ENCODE measurements at regions not wholly inside any gene's neighbourhood (a gene's known extent, or its start where the extent isn't known, plus 50 kb on each side); places are given as distances from the start of the nearest gene placed in this dataset.
A peak's percentile ranks its signal among the peaks of the same experiment; 100 is the strongest.

DNA sequence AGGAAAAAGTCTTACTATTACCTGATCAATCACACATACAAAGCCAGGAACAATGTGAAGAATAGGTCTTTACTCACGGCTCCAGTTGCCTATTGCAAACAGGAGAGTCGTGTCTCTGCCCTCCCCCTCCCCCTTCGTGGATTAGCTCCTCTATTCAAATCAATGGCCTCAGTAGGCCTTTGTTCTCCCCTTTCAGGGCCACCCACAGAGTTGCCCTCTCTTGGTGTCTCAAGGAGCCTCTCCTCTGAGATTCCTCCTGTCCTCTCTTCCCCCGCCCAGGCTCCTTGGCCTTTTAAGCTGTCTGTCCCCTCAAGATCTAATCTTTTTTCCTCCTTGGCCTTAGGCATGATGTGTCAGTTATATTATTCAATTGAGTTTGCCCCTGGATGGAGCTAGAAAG lies 107.2 kb upstream of the NALF2 start:
- no peak for DNase-seq (ENCODE audit: low read depth in 6 of 9, low spot score in 9 of 9)
- Histone ChIP-seq H3K9me3 (ENCODE audit: control insufficient read depth in 2 of 2, insufficient read depth in 1 of 2, low read length in 1 of 2) (no peaks in the 10 kb centered on the region), H3K27ac (ENCODE audit: low read depth in 1 of 2, low read length in 1 of 2) (no peak overlapping the region), H3K27me3 (ENCODE audit: control insufficient read depth in 2 of 2, insufficient read depth in 1 of 2, low read length in 1 of 2) (no peaks in the 10 kb centered on the region), H3K36me3 (ENCODE audit: control insufficient read depth in 2 of 2, insufficient read depth in 2 of 2, low read length in 1 of 2) (no peaks in the 10 kb centered on the region), H3K4me3 (ENCODE audit: low read length in 2 of 2) (no peak overlapping the region), H3K4me1 (ENCODE audit: control insufficient read depth in 2 of 2, insufficient read depth in 2 of 2, low read length in 2 of 2) (no peaks in the 10 kb centered on the region)
- WGBS: 66% methylated on average over 4 of the region's 4 CpGs

- no peak overlapping the region for H3K27ac ChIP-seq (ENCODE audit: low read depth in 1 of 2, low read length in 1 of 2)
- no peak overlapping the region for H3K4me3 ChIP-seq (ENCODE audit: low read length in 2 of 2)
- H3K36me3 ChIP-seq (ENCODE audit: control insufficient read depth in 2 of 2, insufficient read depth in 2 of 2, low read length in 1 of 2): no peaks in the 10 kb centered on the region
- 90% methylated on average over 4 of the region's 4 CpGs for WGBS
- no peak for DNase-seq (ENCODE audit: low read depth in 6 of 9, low spot score in 9 of 9)
- H3K4me1 ChIP-seq (ENCODE audit: control insufficient read depth in 2 of 2, insufficient read depth in 2 of 2, low read length in 2 of 2): no peaks in the 10 kb centered on the region
- no peaks in the 10 kb centered on the region for H3K9me3 ChIP-seq (ENCODE audit: control insufficient read depth in 2 of 2, insufficient read depth in 1 of 2, low read length in 1 of 2)
- H3K27me3 ChIP-seq (ENCODE audit: control insufficient read depth in 2 of 2, insufficient read depth in 1 of 2, low read length in 1 of 2): no peaks in the 10 kb centered on the region
These were observed 108.8 kb upstream of the NALF2 start for GRCh38 chrX:69395306-69395705.

- no peaks in the 10 kb centered on the region for H3K27me3 ChIP-seq (ENCODE audit: control insufficient read depth in 2 of 2, insufficient read depth in 1 of 2, low read length in 1 of 2)
- no peak overlapping the region for H3K4me3 ChIP-seq (ENCODE audit: low read length in 2 of 2)
- H3K9me3 ChIP-seq (ENCODE audit: control insufficient read depth in 2 of 2, insufficient read depth in 1 of 2, low read length in 1 of 2): no peaks in the 10 kb centered on the region
- H3K4me1 ChIP-seq (ENCODE audit: control insufficient read depth in 2 of 2, insufficient read depth in 2 of 2, low read length in 2 of 2): no peaks in the 10 kb centered on the region
- no peak overlapping the region for H3K27ac ChIP-seq (ENCODE audit: low read depth in 1 of 2, low read length in 1 of 2)
- no peak for DNase-seq (ENCODE audit: low read depth in 6 of 9, low spot score in 9 of 9)
- 89% methylated on average over 7 of the region's 7 CpGs for WGBS
- no peaks in the 10 kb centered on the region for H3K36me3 ChIP-seq (ENCODE audit: control insufficient read depth in 2 of 2, insufficient read depth in 2 of 2, low read length in 1 of 2)
These were observed 115.0 kb upstream of the NALF2 start for GRCh38 chrX:69389101-69389501.

DNA sequence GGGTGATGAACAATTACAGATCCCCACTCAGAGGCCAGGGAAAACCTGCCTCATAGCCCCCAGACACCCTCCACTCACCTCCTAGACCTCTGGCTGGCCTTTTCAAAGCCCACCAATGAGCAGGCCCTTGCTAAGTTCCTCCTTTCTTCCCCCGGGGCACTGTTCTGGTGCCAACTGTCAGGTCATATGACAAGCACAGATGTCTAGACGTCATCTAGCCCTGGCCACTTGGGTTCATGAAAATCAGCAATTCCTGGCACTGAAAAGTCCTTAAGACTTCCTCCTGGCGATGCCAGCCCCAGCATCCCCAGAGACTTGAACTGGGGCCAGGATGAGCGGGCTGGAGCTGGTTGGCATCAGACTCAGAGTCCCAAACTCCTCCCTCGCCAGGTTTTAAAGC lies 115.6 kb upstream of the NALF2 start:
- Histone ChIP-seq H3K4me1 (ENCODE audit: control insufficient read depth in 2 of 2, insufficient read depth in 2 of 2, low read length in 2 of 2) (no peaks in the 10 kb centered on the region), H3K36me3 (ENCODE audit: control insufficient read depth in 2 of 2, insufficient read depth in 2 of 2, low read length in 1 of 2) (no peaks in the 10 kb centered on the region), H3K27ac (ENCODE audit: low read depth in 1 of 2, low read length in 1 of 2) (no peak overlapping the region), H3K4me3 (ENCODE audit: low read length in 2 of 2) (no peak overlapping the region), H3K9me3 (ENCODE audit: control insufficient read depth in 2 of 2, insufficient read depth in 1 of 2, low read length in 1 of 2) (no peaks in the 10 kb centered on the region), H3K27me3 (ENCODE audit: control insufficient read depth in 2 of 2, insufficient read depth in 1 of 2, low read length in 1 of 2) (no peaks in the 10 kb centered on the region)
- no peak for DNase-seq (ENCODE audit: low read depth in 6 of 9, low spot score in 9 of 9)
- WGBS: 17% methylated on average over 5 of the region's 5 CpGs

DNA sequence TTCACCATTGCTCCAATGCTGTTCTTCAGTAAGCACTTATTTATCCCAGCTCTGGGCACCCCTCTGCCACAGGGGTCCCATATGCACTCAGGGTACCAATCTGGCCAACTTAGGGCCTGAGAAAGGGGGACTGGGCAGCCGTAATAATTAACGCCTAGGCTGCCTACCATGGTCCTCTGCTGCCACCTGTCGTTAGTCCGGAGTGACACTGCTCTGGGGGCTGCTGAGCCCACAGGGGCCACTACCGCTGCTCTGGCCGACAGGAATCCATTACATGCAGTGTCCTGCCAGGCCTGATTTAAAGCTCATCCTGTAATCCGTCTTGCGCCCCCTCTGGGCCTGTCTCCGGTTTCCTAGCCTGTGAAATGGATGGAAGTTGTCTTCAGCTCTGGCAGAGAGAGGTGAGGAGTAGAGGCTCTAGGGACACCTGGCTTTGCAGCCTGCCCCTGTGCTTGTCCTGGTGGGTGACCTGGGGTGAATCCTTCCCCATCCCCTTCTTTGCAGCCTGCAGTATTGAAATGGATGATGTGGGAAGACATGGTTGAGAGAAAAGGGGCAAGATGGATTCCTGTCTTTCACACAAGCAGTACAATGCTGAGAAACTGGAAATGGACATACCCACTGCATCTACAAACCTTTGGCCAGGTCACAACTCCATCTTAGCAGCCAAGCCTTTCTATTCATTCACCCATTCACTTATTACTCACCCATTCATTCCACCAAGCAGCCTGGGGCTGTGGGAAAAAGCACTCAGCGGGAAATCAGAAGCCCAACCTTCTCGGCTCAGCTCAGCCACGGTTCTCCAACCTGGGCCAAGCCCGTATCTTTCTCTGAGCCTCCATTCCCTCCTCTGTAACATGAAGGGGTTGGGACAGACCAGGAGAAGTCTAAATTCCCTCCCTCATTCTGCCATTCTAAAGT lies 116.3 kb upstream of the NALF2 start:
- Histone ChIP-seq H3K9me3 (ENCODE audit: control insufficient read depth in 2 of 2, insufficient read depth in 1 of 2, low read length in 1 of 2) (no peaks in the 10 kb centered on the region), H3K4me1 (ENCODE audit: control insufficient read depth in 2 of 2, insufficient read depth in 2 of 2, low read length in 2 of 2) (no peaks in the 10 kb centered on the region), H3K27ac (ENCODE audit: low read depth in 1 of 2, low read length in 1 of 2) (no peak overlapping the region), H3K27me3 (ENCODE audit: control insufficient read depth in 2 of 2, insufficient read depth in 1 of 2, low read length in 1 of 2) (no peaks in the 10 kb centered on the region), H3K4me3 (ENCODE audit: low read length in 2 of 2) (no peak overlapping the region), H3K36me3 (ENCODE audit: control insufficient read depth in 2 of 2, insufficient read depth in 2 of 2, low read length in 1 of 2) (no peaks in the 10 kb centered on the region)
- DNase-seq (ENCODE audit: low read depth in 6 of 9, low spot score in 9 of 9): peak in 4 of 9 donors; percentile 2 to 37 (median 14)
- WGBS: 35% methylated on average over 13 of the region's 13 CpGs

DNA sequence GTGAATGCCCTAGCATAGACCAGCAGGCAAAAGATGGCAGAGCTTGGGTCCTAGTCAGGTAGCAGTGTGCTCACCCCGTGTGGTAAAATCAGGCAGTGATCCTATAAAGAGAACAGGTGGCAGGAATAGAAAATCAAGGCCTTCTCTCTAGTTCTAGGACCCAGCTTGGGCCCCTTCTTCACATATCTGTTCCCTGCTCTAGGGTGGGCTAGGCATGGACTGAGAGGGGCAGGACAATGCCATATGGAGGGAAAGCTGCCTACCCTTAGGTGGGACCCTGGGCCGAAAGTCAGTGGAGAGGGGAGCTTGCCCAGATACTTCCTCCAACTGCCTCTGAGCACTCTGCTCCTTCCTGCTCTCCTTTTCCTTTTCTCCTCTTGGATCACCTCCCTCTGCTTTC lies 117.4 kb upstream of the NALF2 start:
- H3K4me1 ChIP-seq (ENCODE audit: control insufficient read depth in 2 of 2, insufficient read depth in 2 of 2, low read length in 2 of 2): no peaks in the 10 kb centered on the region
- DNase-seq (ENCODE audit: low read depth in 6 of 9, low spot score in 9 of 9): no peak
- H3K27me3 ChIP-seq (ENCODE audit: control insufficient read depth in 2 of 2, insufficient read depth in 1 of 2, low read length in 1 of 2): no peaks in the 10 kb centered on the region
- 95% methylated on average over 2 of the region's 2 CpGs for WGBS
- no peaks in the 10 kb centered on the region for H3K36me3 ChIP-seq (ENCODE audit: control insufficient read depth in 2 of 2, insufficient read depth in 2 of 2, low read length in 1 of 2)
- no peaks in the 10 kb centered on the region for H3K9me3 ChIP-seq (ENCODE audit: control insufficient read depth in 2 of 2, insufficient read depth in 1 of 2, low read length in 1 of 2)
- no peak overlapping the region for H3K27ac ChIP-seq (ENCODE audit: low read depth in 1 of 2, low read length in 1 of 2)
- H3K4me3 ChIP-seq (ENCODE audit: low read length in 2 of 2): no peak overlapping the region

- no peak for DNase-seq (ENCODE audit: low read depth in 6 of 9, low spot score in 9 of 9)
- H3K4me3 ChIP-seq (ENCODE audit: low read length in 2 of 2): no peak overlapping the region
- WGBS: 95% methylated on average over 3 of the region's 3 CpGs
These were observed 124.7 kb upstream of the NALF2 start for GRCh38 chrX:69379412-69379811.

GRCh38 chrX:69374569-69374968 lies 129.6 kb upstream of the NALF2 start:
- 81% methylated on average over 1 of the region's 1 CpG for WGBS
- Histone ChIP-seq H3K4me3 (ENCODE audit: low read length in 2 of 2) (no peak overlapping the region), H3K36me3 (ENCODE audit: control insufficient read depth in 2 of 2, insufficient read depth in 2 of 2, low read length in 1 of 2) (no peaks in the 10 kb centered on the region), H3K9me3 (ENCODE audit: control insufficient read depth in 2 of 2, insufficient read depth in 1 of 2, low read length in 1 of 2) (no peaks in the 10 kb centered on the region), H3K27me3 (ENCODE audit: control insufficient read depth in 2 of 2, insufficient read depth in 1 of 2, low read length in 1 of 2) (no peaks in the 10 kb centered on the region), H3K27ac (ENCODE audit: low read depth in 1 of 2, low read length in 1 of 2) (no peak overlapping the region), H3K4me1 (ENCODE audit: control insufficient read depth in 2 of 2, insufficient read depth in 2 of 2, low read length in 2 of 2) (no peaks in the 10 kb centered on the region)
- no peak for DNase-seq (ENCODE audit: low read depth in 6 of 9, low spot score in 9 of 9)

More at GRCh38 chrX:69379412-69379811, 124.7 kb upstream of the NALF2 start:
- H3K27me3 ChIP-seq (ENCODE audit: control insufficient read depth in 2 of 2, insufficient read depth in 1 of 2, low read length in 1 of 2): no peaks in the 10 kb centered on the region
- no peak overlapping the region for H3K27ac ChIP-seq (ENCODE audit: low read depth in 1 of 2, low read length in 1 of 2)
- H3K4me1 ChIP-seq (ENCODE audit: control insufficient read depth in 2 of 2, insufficient read depth in 2 of 2, low read length in 2 of 2): no peaks in the 10 kb centered on the region
- no peaks in the 10 kb centered on the region for H3K36me3 ChIP-seq (ENCODE audit: control insufficient read depth in 2 of 2, insufficient read depth in 2 of 2, low read length in 1 of 2)
- no peaks in the 10 kb centered on the region for H3K9me3 ChIP-seq (ENCODE audit: control insufficient read depth in 2 of 2, insufficient read depth in 1 of 2, low read length in 1 of 2)

GRCh38 chrX:69372435-69372834 lies 131.7 kb upstream of the NALF2 start:
- H3K27me3 ChIP-seq (ENCODE audit: control insufficient read depth in 2 of 2, insufficient read depth in 1 of 2, low read length in 1 of 2): no peaks in the 10 kb centered on the region
- DNase-seq (ENCODE audit: low read depth in 6 of 9, low spot score in 9 of 9): no peak

More at GRCh38 chrX:69372435-69372834, 131.7 kb upstream of the NALF2 start:
- no peaks in the 10 kb centered on the region for H3K9me3 ChIP-seq (ENCODE audit: control insufficient read depth in 2 of 2, insufficient read depth in 1 of 2, low read length in 1 of 2)
- no peaks in the 10 kb centered on the region for H3K4me1 ChIP-seq (ENCODE audit: control insufficient read depth in 2 of 2, insufficient read depth in 2 of 2, low read length in 2 of 2)
- H3K27ac ChIP-seq (ENCODE audit: low read depth in 1 of 2, low read length in 1 of 2): no peak overlapping the region
- H3K4me3 ChIP-seq (ENCODE audit: low read length in 2 of 2): no peak overlapping the region
- H3K36me3 ChIP-seq (ENCODE audit: control insufficient read depth in 2 of 2, insufficient read depth in 2 of 2, low read length in 1 of 2): no peaks in the 10 kb centered on the region

Measured in thymus (tissue), 11 donors.